SK-N-SH treated with all-trans-retinoic acid at 6 μM for 48 hours (cell line): ENCODE measurements at regions not wholly inside any gene's neighbourhood (a gene's known extent, or its start where the extent isn't known, plus 50 kb on each side); places are given as distances from the start of the nearest gene placed in this dataset.

Experiments
- RARB ChIP-seq: fragments of 250-450 bp; sonication (Bioruptor Pico); IDR thresholded peaks from 2 replicates; pipeline ENCODE4 v1.8.0; 2021; ENCODE audit warnings: mild to moderate bottlenecking, moderate library complexity
- ZFP30 ChIP-seq: fragments of 450-650 bp; formaldehyde crosslinking; IDR thresholded peaks from 2 replicates; pipeline ENCODE4 v1.5.0; 2022; ENCODE audit warnings: mild to moderate bottlenecking, moderate library complexity
- TF ChIP-seq, protein P1 (sequence below): fragments of 250-450 bp; sonication (Bioruptor Pico); IDR thresholded peaks from 2 replicates; pipeline ENCODE4 v1.5.0; 2020; ENCODE audit warnings: mild to moderate bottlenecking, moderate library complexity

DNA sequence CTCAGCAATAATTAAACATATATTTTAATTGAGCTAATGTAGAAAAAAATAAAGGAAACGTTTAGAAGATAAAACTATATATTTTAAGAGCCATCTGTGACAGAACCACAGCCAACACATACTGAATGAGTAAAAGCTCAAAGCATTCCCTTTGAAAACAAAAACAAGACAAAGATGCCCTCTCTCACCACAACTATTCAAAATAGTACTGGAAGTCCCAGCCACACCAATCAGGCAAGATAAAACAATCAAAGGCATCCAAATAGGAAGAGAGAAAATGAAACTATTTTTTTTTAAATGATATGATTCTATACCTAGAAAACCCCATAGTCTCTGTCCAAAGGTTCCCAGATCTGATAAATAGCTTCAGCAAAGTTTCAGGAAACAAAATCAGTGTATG is 262.0 kb downstream of the HTR1A start:
- no peak for TF ChIP-seq RARB
- TF ChIP-seq, protein P1, sequence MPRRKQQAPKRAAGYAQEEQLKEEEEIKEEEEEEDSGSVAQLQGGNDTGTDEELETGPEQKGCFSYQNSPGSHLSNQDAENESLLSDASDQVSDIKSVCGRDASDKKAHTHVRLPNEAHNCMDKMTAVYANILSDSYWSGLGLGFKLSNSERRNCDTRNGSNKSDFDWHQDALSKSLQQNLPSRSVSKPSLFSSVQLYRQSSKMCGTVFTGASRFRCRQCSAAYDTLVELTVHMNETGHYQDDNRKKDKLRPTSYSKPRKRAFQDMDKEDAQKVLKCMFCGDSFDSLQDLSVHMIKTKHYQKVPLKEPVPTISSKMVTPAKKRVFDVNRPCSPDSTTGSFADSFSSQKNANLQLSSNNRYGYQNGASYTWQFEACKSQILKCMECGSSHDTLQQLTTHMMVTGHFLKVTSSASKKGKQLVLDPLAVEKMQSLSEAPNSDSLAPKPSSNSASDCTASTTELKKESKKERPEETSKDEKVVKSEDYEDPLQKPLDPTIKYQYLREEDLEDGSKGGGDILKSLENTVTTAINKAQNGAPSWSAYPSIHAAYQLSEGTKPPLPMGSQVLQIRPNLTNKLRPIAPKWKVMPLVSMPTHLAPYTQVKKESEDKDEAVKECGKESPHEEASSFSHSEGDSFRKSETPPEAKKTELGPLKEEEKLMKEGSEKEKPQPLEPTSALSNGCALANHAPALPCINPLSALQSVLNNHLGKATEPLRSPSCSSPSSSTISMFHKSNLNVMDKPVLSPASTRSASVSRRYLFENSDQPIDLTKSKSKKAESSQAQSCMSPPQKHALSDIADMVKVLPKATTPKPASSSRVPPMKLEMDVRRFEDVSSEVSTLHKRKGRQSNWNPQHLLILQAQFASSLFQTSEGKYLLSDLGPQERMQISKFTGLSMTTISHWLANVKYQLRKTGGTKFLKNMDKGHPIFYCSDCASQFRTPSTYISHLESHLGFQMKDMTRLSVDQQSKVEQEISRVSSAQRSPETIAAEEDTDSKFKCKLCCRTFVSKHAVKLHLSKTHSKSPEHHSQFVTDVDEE = no peak
- no peak for TF ChIP-seq ZFP30 (CRISPR knock-in tag)
